Prostate gland (tissue), 2 donors: ENCODE measurements at regions not wholly inside any gene's neighbourhood (a gene's known extent, or its start where the extent isn't known, plus 50 kb on each side); places are given as distances from the start of the nearest gene placed in this dataset.
"Not testable (repeated sequence)": the region's sequence is repeated elsewhere in the genome, so short reads cannot be mapped to it uniquely, and the experiment has no call there.

Experiments used
- DNase-seq: peaks from one replicate; pipeline ENCODE4 v3.0.0-alpha.2; 2019; ENCODE audit warnings: low spot score
- H3K27ac ChIP-seq, 2 donors: fragments of 200-600 bp; sonication (generic); 2 replicates each; pipeline ENCODE4 v1.5.1; 2017 to 2019
- H3K27me3 ChIP-seq: fragments of 200-600 bp; sonication (generic); replicated peaks from 2 replicates; pipeline ENCODE4 v1.5.1; 2019; ENCODE audit not compliant: insufficient read depth
- H3K36me3 ChIP-seq, 2 donors: fragments of 200-600 bp; sonication (generic); 1 replicate in 1 of 2; 2 replicates in 1 of 2; pipeline versions ENCODE4 v1.5.1 to v1.8.1; 2017 to 2019
- H3K4me1 ChIP-seq: fragments of 200-600 bp; sonication (generic); replicated peaks from 2 replicates; pipeline ENCODE4 v1.5.1; 2019
- H3K4me3 ChIP-seq, 2 donors: fragments of 200-600 bp; sonication (generic); 2 replicates each; pipeline ENCODE4 v1.5.1; 2017 to 2019
- H3K9me3 ChIP-seq: fragments of 200-600 bp; sonication (generic); 2 replicates; pipeline ENCODE4 v1.5.1; 2017
- POLR2A ChIP-seq: fragments of 450-650 bp; IDR thresholded peaks from one replicate; pipeline ENCODE4 v1.6.1; 2016; ENCODE audit warnings: antibody characterized with exemption, mild to moderate bottlenecking
- POLR2AphosphoS5 ChIP-seq: sonication (generic); formaldehyde crosslinking; IDR thresholded peaks from one replicate; pipeline ENCODE4 v1.6.1; 2017; ENCODE audit warnings: antibody characterized with exemption
- WGBS: methylation state at CpG from one replicate; pipeline ENCODE4 v1.1.5; 2018; 5-methylcytosine and 5-hydroxymethylcytosine counted together
- intact Hi-C: fragments of 100-400 bp; cut with DNase I; formaldehyde crosslinking; loops from one replicate; pipeline ENCODE4 v1.14.2; 2022
- TF ChIP-seq, protein P1 (sequence below), 4 experiments: fragments of 200-600 bp in 2 of 4; fragments of 450-650 bp in 2 of 4; sonication (generic) in 2 of 4; IDR thresholded peaks; 1 replicate in 3 of 4; 2 replicates in 1 of 4; pipeline ENCODE4 v1.5.1; 2016 to 2019; ENCODE audit warnings: antibody characterized with exemption in 4 of 4, mild to moderate bottlenecking in 2 of 4, moderate library complexity in 2 of 4

- H3K4me3 ChIP-seq, intact Hi-C loops, H3K36me3 ChIP-seq, H3K4me1 ChIP-seq, DNase-seq, H3K27ac ChIP-seq, H3K9me3 ChIP-seq, H3K27me3 ChIP-seq: not testable (repeated sequence)
- 60% methylated on average over 2 of the region's 2 CpGs for WGBS
Measured at GRCh38 chr6:161657-162056, 130.6 kb upstream of the DUSP22 start.

DNA sequence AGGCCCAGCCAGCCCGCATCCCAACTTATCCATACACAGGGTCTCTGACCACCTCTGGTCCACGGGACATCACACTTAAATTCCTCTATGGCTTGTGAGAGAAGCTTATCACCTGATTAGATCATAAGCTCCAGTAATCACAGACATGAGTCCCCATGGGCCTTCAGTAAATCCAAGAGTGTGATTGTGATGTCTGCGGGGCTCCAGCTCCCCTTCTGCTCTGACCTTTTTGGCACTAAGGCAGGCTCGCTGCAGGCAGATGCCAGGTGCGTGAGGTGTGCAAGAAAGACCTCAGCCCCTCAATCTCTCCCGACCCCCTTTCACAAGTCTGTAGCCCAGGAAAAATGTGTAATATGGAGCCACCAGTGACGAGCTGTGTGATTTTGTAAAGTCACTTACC, 127.6 kb upstream of the DUSP22 start:
- 70% methylated on average over 7 of the region's 7 CpGs for WGBS
- Histone ChIP-seq H3K36me3 (no peaks in the 10 kb centered on the region), H3K27ac (no peak overlapping the region), H3K27me3 (no peaks in the 10 kb centered on the region), H3K4me1 (no peaks in the 10 kb centered on the region), H3K4me3 (no peak overlapping the region), H3K9me3 (no peaks in the 10 kb centered on the region)
- intact Hi-C loops: no loop called here
- DNase-seq: no peak
- TF ChIP-seq, protein P1, sequence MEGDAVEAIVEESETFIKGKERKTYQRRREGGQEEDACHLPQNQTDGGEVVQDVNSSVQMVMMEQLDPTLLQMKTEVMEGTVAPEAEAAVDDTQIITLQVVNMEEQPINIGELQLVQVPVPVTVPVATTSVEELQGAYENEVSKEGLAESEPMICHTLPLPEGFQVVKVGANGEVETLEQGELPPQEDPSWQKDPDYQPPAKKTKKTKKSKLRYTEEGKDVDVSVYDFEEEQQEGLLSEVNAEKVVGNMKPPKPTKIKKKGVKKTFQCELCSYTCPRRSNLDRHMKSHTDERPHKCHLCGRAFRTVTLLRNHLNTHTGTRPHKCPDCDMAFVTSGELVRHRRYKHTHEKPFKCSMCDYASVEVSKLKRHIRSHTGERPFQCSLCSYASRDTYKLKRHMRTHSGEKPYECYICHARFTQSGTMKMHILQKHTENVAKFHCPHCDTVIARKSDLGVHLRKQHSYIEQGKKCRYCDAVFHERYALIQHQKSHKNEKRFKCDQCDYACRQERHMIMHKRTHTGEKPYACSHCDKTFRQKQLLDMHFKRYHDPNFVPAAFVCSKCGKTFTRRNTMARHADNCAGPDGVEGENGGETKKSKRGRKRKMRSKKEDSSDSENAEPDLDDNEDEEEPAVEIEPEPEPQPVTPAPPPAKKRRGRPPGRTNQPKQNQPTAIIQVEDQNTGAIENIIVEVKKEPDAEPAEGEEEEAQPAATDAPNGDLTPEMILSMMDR (IDR thresholded peaks at IDR 0.05): no peak
- no peak for TF ChIP-seq POLR2A
- TF ChIP-seq POLR2AphosphoS5: no peak

GRCh38 chr6:165263-165662, 127.0 kb upstream of the DUSP22 start:
- no peak overlapping the region for H3K4me3 ChIP-seq
- H3K36me3 ChIP-seq: no peaks in the 10 kb centered on the region
- no peaks in the 10 kb centered on the region for H3K4me1 ChIP-seq
- no peak for DNase-seq
- no peaks in the 10 kb centered on the region for H3K9me3 ChIP-seq
- intact Hi-C loops: no loop called here
- H3K27me3 ChIP-seq: no peaks in the 10 kb centered on the region
- H3K27ac ChIP-seq: no peak overlapping the region
- TF ChIP-seq POLR2A: no peak
- TF ChIP-seq, protein P1 (IDR thresholded peaks at IDR 0.05): no peak
- no peak for TF ChIP-seq POLR2AphosphoS5
- WGBS: 95% methylated on average over 1 of the region's 1 CpG

DNA sequence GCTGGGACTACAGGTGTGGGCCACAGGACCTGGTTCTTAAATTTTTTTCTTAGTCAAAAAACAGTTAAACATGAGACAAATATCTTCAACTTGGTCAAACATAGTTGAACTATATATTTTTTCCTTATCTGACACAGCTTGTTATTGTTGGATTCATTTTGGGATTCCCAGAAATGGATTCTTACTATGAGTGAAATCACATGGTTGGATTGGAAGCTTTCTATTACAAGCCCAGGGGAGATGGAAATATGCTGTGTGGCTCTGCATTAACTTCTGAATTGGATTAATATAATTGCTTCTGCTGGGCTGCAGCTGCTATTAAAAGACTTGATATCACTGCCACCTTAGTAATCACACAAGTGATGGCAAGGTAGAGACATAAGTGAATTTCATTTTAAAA, 126.4 kb upstream of the DUSP22 start:
- H3K4me1 ChIP-seq: no peaks in the 10 kb centered on the region
- H3K9me3 ChIP-seq: no peaks in the 10 kb centered on the region
- no peak overlapping the region for H3K27ac ChIP-seq
- intact Hi-C loops: no loop called here
- no peak overlapping the region for H3K4me3 ChIP-seq
- H3K36me3 ChIP-seq: no peaks in the 10 kb centered on the region
- TF ChIP-seq POLR2AphosphoS5: no peak
- no peak for TF ChIP-seq POLR2A
- TF ChIP-seq, protein P1 (IDR thresholded peaks at IDR 0.05): no peak
- no peak for DNase-seq
- no peaks in the 10 kb centered on the region for H3K27me3 ChIP-seq

- no peak for TF ChIP-seq POLR2A
- TF ChIP-seq, protein P1 (IDR thresholded peaks at IDR 0.05): peak in 3 of 4 experiments; percentile 41 to 52 (median 46)
- intact Hi-C loops: no loop called here
- Histone ChIP-seq H3K27me3 (no peaks in the 10 kb centered on the region), H3K27ac (no peak overlapping the region), H3K36me3 (no peaks in the 10 kb centered on the region), H3K4me1 (no peaks in the 10 kb centered on the region), H3K4me3 (no peak overlapping the region), H3K9me3 (no peaks in the 10 kb centered on the region)
- 33% methylated on average over 3 of the region's 3 CpGs for WGBS
- DNase-seq: no peak
Measured at GRCh38 chr6:168865-169455, 123.3 kb upstream of the DUSP22 start.
